Vagina (tissue), 2 donors: ENCODE measurements at regions not wholly inside any gene's neighbourhood (a gene's known extent, or its start where the extent isn't known, plus 50 kb on each side); places are given as distances from the start of the nearest gene placed in this dataset.

Source experiments
- CTCF ChIP-seq, 3 experiments: fragments of 450-650 bp in 2 of 3; fragments of 200-600 bp in 1 of 3; sonication (generic) in 1 of 3; IDR thresholded peaks; one replicate each; pipeline ENCODE4 v1.5.1; 2017 to 2019; ENCODE audit warnings: antibody characterized with exemption in 3 of 3, mild to moderate bottlenecking in 2 of 3, moderate library complexity in 2 of 3
- POLR2A ChIP-seq, 2 donors: fragments of 450-650 bp; IDR thresholded peaks; one replicate each; pipeline ENCODE4 v1.6.1; 2017; ENCODE audit warnings: antibody characterized with exemption in 2 of 2, mild to moderate bottlenecking in 2 of 2, moderate library complexity in 2 of 2
- POLR2AphosphoS5 ChIP-seq, 2 donors: sonication (generic); formaldehyde crosslinking; IDR thresholded peaks; one replicate each; pipeline ENCODE4 v1.9.0; 2017; ENCODE audit warnings: antibody characterized with exemption in 2 of 2, mild to moderate bottlenecking in 2 of 2, low read depth in 1 of 2; ENCODE audit not compliant: insufficient read depth in 1 of 2

GRCh38 chr2:216293883-216294282 is 78.4 kb downstream of the MARCHF4 start:
- TF ChIP-seq CTCF (IDR thresholded peaks at IDR 0.05): no peak
- no peak for TF ChIP-seq POLR2A (IDR thresholded peaks at IDR 0.05)
- no peak for TF ChIP-seq POLR2AphosphoS5 (IDR thresholded peaks at IDR 0.05; ENCODE audit: insufficient read depth in 1 of 2, low read depth in 1 of 2)
